HG03571 (cell line): ENCODE measurements at regions not wholly inside any gene's neighbourhood (a gene's known extent, or its start where the extent isn't known, plus 50 kb on each side); places are given as distances from the start of the nearest gene placed in this dataset.
"Not testable (repeated sequence)": the region's sequence is repeated elsewhere in the genome, so short reads cannot be mapped to it uniquely, and the experiment has no call there.

ENCODE experiments used
- ATAC-seq: cut with Tn5 transposase; IDR thresholded peaks from one replicate; pipeline ENCODE4 v1.9.1; 2021; ENCODE audit not compliant: unreplicated experiment

GRCh38 chr3:20572473-20572872 is 386.5 kb upstream of the SGO1 start:
- no peak for ATAC-seq

- no peak for ATAC-seq
Observed at GRCh38 chr3:20569310-20569709, 383.3 kb upstream of the SGO1 start.

GRCh38 chr3:20564966-20565365 is 379.0 kb upstream of the SGO1 start:
- ATAC-seq = no peak

GRCh38 chr3:20563985-20564384 is 378.0 kb upstream of the SGO1 start:
- ATAC-seq = no peak

GRCh38 chr3:20563251-20563650 is 377.2 kb upstream of the SGO1 start:
- ATAC-seq = no peak

GRCh38 chr3:20561166-20561565 is 375.2 kb upstream of the SGO1 start:
- no peak for ATAC-seq

- ATAC-seq = not testable (repeated sequence)
Observed at GRCh38 chr3:20560446-20560845, 374.4 kb upstream of the SGO1 start.

- ATAC-seq = no peak
Observed at GRCh38 chr3:20558161-20558560, 372.2 kb upstream of the SGO1 start.

- no peak for ATAC-seq
Observed at GRCh38 chr3:20556661-20557060, 370.7 kb upstream of the SGO1 start.

- ATAC-seq = no peak
Observed at GRCh38 chr3:20552605-20553275, 366.7 kb upstream of the SGO1 start.

- not testable (repeated sequence) for ATAC-seq
Observed at GRCh38 chr3:20547361-20548269, 361.6 kb upstream of the SGO1 start.

GRCh38 chr3:20546636-20547035 is 360.6 kb upstream of the SGO1 start:
- ATAC-seq = no peak

GRCh38 chr3:20543535-20544226 is 357.7 kb upstream of the SGO1 start:
- ATAC-seq = no peak

- no peak for ATAC-seq
Observed at GRCh38 chr3:20540066-20540465, 354.1 kb upstream of the SGO1 start.

GRCh38 chr3:20539666-20540065 is 353.7 kb upstream of the SGO1 start:
- ATAC-seq = no peak

- no peak for ATAC-seq
Observed at GRCh38 chr3:20537234-20537633, 351.2 kb upstream of the SGO1 start.

GRCh38 chr3:20529911-20530310 is 343.9 kb upstream of the SGO1 start:
- no peak for ATAC-seq

GRCh38 chr3:20528180-20528770 is 342.3 kb upstream of the SGO1 start:
- ATAC-seq = no peak

- no peak for ATAC-seq
Observed at GRCh38 chr3:20527368-20527767, 341.4 kb upstream of the SGO1 start.

- ATAC-seq = no peak
Observed at GRCh38 chr3:20524328-20524727, 338.3 kb upstream of the SGO1 start.

- ATAC-seq = no peak
Observed at GRCh38 chr3:20523293-20523692, 337.3 kb upstream of the SGO1 start.
